ENCODE measurements at regions not wholly inside any gene's neighbourhood (a gene's known extent, or its start where the extent isn't known, plus 50 kb on each side); places are given as distances from the start of the nearest gene placed in this dataset.
"Not testable (repeated sequence)": the region's sequence is repeated elsewhere in the genome, so short reads cannot be mapped to it uniquely, and the experiment has no call there.

- intact Hi-C loops (cut with DNase I): no loop called here
Observed at GRCh38 chr16:5326395-5326794, 228.8 kb upstream of the EEF2KMT start.

DNA sequence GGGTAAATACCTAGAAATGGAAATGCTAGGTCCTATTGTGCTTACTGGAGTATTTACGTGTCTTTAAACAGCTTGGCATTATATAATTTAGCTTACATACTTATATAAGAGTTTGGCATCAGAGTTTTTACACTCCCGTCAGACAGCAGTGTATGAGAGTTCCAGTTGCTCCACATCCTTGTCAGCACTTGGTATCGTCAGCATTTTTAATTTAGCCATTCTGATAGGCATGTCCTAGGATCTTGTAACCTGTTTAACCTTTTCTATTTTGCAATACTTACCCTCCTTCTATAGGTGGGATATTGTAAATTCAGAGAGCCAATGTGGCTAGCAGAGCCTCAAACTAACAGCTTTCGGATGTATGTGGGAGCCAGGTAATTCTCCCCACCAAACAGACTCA is 228.3 kb upstream of the EEF2KMT start:
- DNase-seq: no peak
- intact Hi-C loops (cut with DNase I): no loop called here

More at GRCh38 chr16:5326395-5326794, 228.8 kb upstream of the EEF2KMT start:
- DNase-seq: no peak

GRCh38 chr16:5323284-5324141 is 225.9 kb upstream of the EEF2KMT start:
- peak in 1 of 42 donors; percentile 38 for DNase-seq
- intact Hi-C loops (cut with DNase I): no loop called here

DNA sequence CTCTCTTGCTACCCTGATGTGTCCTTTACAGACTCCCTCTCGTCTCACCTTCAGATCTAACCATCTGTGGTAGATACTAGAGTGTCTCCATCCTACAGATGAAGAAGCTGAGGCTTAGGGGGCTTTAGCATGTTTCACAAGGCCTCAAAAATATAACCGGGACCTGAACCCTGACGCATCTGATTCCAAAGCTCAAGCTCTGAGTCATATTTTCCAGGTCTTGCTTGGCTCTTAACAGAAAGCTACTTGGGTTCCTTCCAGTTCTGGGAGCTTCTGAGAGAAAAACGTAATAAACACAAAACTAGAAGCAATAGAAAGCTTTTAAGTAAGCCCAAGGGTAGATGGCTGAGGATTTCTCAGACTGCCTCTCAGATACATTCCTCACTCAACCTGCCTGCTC is 224.3 kb upstream of the EEF2KMT start:
- DNase-seq: no peak
- intact Hi-C loops (cut with DNase I): no loop called here

DNA sequence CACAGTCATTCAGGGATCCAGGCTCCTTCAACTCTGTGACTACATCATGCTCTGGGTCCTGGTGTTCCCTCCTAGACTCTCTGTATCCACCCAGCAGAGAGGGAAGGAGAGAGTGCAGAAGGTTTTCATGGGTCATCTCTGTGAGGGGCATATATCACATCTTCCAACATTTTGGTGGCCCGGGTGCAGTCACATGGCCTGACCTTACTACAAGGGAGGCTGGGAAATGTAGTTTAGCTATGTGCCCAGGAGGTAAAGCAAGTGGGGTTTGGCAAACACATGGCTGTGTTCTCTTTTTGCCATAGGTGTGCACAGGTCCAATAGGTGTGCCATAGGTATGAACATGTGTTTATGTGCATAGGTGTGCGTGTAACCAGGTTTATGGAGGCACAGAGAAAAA is 222.2 kb upstream of the EEF2KMT start:
- intact Hi-C loops (cut with DNase I): no loop called here
- no peak for DNase-seq

DNA sequence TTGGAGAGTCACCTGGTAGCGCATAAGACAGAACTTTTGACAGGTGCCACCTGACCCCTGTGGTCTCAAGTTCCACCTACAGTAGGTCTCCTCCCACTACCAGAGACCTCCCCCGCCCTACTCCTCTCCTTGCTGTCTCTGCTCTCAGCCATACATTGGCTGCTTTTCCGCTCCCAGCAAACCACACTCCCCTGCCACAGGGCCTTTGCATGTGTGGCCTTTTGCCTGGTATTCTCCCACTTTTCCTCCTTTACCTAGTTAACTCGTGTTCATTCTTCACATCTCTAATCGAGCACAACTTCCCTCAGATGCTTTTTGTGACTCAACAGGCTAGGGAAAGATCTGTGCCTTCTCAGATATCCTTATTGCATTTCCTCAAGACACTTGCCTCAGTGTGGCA is 218.3 kb upstream of the EEF2KMT start:
- intact Hi-C loops (cut with DNase I): no loop called here
- DNase-seq: no peak

- no peak for DNase-seq
- intact Hi-C loops (cut with DNase I): no loop called here
Observed at GRCh38 chr16:5314377-5314776, 216.8 kb upstream of the EEF2KMT start.

DNA sequence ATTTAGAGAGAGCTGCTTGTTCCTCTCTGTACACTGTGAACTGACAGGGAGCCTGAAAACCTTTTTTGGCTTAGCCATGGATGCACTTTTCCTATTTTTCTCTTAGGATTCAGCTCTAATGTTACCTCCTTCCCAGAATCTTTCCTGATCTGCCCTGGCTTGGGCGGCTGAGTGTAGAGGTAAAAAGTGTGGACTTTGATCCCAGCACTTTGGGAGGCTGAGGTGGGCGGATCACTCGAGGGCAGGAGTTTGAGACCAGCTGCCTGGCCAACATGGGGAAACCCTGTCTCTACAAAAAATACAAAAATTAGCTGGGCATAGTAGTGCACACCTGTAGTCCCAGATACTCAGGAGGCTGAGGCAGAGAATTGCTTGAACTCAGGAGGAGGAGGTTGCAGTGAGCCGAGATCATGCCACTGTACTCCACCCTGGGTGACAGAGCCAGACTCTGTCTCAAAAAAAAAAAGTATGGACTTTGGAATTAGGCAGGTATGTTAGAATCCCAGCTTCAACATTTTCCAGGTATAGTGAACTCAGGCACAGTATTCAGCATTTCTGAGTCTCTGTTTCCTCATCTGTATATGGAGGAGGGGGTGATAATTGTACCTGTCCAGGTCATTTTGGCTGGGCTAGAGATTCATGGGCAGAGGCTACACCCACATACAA is 212.5 kb upstream of the EEF2KMT start:
- DNase-seq: peak in 1 of 42 donors; percentile 14
- intact Hi-C loops (cut with DNase I): no loop called here

GRCh38 chr16:5305023-5305422 is 207.4 kb upstream of the EEF2KMT start:
- peak in 1 of 42 donors; percentile 33 for DNase-seq
- intact Hi-C loops (cut with DNase I): no loop called here

- no peak for DNase-seq
- intact Hi-C loops (cut with DNase I): no loop called here
Observed at GRCh38 chr16:5302372-5303114, 204.9 kb upstream of the EEF2KMT start.

DNA sequence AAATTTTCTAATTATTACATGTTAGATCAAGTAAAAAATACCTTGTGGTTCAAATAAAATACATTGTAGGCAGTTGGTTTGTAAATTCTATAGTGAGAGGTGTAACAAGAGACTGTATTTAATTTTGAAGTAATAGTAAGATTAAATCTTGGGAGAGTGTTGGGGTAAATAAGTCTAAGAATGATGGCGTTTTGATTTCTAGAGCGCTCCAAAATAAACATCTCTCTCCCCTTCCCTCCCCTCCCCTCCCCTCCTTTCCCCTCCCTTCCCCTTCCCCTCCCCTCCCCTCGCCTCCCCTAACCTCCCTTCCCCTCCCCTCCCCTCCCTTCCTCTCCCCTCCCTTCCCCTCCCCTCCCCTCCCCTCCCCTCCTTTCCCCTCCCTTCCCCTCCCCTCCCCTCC is 200.6 kb upstream of the EEF2KMT start:
- DNase-seq: no peak
- intact Hi-C loops (cut with DNase I): no loop called here

DNA sequence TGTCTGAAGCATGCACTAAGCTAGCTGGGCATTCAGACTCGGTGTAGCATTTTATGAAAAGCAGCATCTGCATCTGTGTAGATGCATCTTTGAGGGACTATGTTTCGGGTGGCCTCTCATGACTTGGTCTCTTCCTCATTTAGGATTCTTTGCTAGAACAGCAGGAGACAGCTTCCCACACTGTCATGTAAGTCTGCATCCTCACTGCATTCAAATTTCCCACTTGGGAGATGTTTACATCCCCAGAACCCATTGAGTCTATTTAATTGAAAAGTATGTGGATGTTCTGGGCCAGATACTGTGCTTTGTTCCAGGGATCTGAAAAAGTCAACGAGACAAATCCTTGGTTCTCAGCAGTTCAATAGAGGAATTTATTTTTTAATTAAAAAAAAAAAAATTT is 198.6 kb upstream of the EEF2KMT start:
- intact Hi-C loops (cut with DNase I): no loop called here
- DNase-seq: no peak

DNA sequence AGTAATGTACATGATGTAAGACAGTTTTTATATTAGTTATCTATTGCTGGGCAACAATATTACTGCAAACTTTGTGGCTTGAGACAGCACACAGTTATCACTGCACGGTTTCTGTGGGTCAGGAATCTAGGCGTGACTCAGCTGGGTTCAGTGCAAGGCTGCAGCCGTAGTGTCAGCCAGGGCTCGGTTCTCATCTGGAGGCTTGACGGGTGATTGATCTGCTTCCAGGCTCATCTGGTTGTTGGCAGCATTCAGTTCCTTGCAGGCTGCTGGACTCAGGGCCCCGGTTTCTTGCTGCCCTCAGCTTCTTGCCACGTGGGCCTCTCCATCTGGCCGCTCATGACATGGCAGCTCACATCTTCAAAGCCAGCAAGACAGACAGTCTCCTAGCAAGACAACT is 197.7 kb upstream of the EEF2KMT start:
- DNase-seq; intact Hi-C loops (cut with DNase I): not testable (repeated sequence)

- intact Hi-C loops (cut with DNase I); DNase-seq: not testable (repeated sequence)
Observed at GRCh38 chr16:5282152-5282551, 184.6 kb upstream of the EEF2KMT start.

GRCh38 chr16:5257462-5257861 is 159.9 kb upstream of the EEF2KMT start:
- no peak for DNase-seq
- intact Hi-C loops (cut with DNase I): no loop called here

- intact Hi-C loops (cut with DNase I): no loop called here
Observed at GRCh38 chr16:5252791-5253190, 155.2 kb upstream of the EEF2KMT start.

GRCh38 chr16:5247403-5247802 is 149.8 kb upstream of the EEF2KMT start:
- intact Hi-C loops (cut with DNase I); DNase-seq: not testable (repeated sequence)

More at GRCh38 chr16:5252791-5253190, 155.2 kb upstream of the EEF2KMT start:
- peak in 3 of 42 donors; percentile 10 to 63 (median 29) for DNase-seq

DNA sequence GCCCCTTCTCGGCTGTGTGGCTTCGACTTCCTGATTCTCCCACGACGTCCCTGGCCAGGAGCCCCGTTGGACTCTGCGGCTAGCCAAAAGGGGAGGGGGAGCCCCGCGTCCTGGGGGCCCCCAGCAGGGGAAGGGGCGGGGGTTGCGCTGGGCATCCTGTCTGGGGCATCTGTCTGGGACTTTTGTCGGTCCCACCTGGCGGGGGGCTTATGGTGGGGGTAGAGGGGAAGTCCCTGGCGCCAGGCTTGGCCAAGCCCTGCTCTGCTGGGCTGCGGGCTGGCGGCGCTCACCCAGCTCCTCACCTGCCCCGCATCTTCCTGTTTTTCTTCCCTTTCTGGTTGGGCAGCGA is 142.7 kb upstream of the EEF2KMT start:
- intact Hi-C loops (cut with DNase I); DNase-seq: not testable (repeated sequence)

DNA sequence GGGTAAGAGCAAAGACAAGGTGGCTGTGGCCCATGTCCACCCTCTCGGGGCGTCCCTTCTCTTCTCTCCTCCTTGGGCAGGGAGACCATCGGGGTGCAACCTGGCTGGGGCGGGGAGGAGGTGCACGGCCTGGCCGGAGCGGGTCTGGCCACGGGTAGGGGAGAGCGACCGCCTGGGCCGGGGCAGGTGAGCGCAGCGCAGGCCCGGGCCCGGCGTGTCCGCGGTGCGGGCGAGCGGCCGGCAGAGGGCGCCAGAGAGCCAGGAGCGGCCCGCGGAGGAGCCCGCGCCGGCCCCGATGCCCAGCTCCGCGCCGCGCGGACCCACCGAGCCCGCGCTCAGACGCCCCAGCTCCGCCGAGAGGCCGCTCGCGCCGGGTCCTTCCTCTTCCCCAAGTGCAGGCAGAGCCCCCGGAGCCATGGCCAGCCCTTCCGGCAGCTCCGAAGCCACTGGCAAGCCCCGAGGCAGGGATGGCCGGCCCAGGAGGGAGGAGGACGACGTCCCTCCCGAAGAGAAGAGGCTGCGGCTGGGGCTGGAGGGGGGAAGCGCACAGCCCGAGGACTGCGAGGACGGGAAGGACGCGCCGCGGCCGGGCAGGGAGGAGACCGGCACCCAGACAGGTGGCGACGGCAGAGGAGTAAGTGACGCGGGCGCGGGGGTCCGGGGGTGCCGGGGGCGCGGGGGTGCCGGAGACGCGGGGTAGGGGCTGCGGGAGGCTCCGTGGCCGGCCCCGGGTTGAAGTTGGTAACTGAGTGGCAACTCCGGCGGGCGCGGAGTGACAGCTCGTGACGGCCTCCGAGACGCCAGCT is 142.1 kb upstream of the EEF2KMT start:
- intact Hi-C loops (cut with DNase I): loop anchor here (10.0 kb wide), 1 partner anchor 255 kb away; no protein-coding TSS in a partner anchor
- peak in 33 of 42 donors; percentile 10 to 80 (median 49) for DNase-seq
